ENCODE measurements at regions not wholly inside any gene's neighbourhood (a gene's known extent, or its start where the extent isn't known, plus 50 kb on each side); places are given as distances from the start of the nearest gene placed in this dataset.

DNA sequence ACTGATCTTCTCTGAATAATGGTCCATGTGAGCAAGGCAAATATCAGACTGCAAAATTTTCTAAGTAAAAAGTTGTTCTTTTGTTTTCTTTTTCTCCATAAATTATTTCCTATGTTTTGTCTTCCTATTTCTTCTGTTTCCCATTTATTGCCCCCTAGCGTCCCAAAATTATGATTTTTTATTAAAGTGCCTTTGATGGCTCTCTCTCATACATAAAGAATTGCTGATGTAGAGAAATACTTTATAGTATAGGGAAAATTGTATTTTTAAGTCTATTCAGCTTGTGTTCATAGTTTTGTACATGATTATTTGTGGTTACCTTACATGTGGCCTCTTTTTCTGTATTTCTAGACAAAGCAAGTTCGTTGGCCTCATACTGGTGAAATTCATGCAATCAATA is 1031.2 kb downstream of the EFNA5 start:
- POLR2A ChIA-PET = no interaction called here
- no peaks in the 10 kb centered on the region for H3K27me3 ChIP-seq (ENCODE audit: control insufficient read depth in 2 of 2, insufficient read depth in 2 of 2, low read length in 2 of 2)
- H3K4me2 ChIP-seq (ENCODE audit: insufficient read depth, low read length) = no peak overlapping the region
- no peak overlapping the region for H3K27ac ChIP-seq (ENCODE audit: insufficient read depth, low read depth, low read length)
- no peak overlapping the region for H3K4me3 ChIP-seq (replicated peaks in 1 of 3; ENCODE audit: insufficient read depth in 1 of 3, low read depth in 1 of 3, low read length in 3 of 3)
- CTCF ChIA-PET = interaction anchor here (1.3 kb wide), 1 partner anchor 8 kb away, joined by 3 read pairs; no protein-coding TSS in a partner anchor
- H2AFZ ChIP-seq (ENCODE audit: low read depth, low read length) = no peak overlapping the region
- H3K9ac ChIP-seq (replicated peaks; ENCODE audit: extremely low read depth, insufficient read depth, low read length) = no peak overlapping the region
- FAIRE-seq = no peak
- H3K79me2 ChIP-seq (ENCODE audit: control insufficient read depth, insufficient read depth, low read length) = no peaks in the 10 kb centered on the region
- no peaks in the 10 kb centered on the region for H3K9me1 ChIP-seq (replicated peaks; ENCODE audit: control insufficient read depth, extremely low read depth, insufficient read depth, low read length)
- no TSS peak for BruUV-seq (replicated peaks)
- H4K20me1 ChIP-seq (replicated peaks; ENCODE audit: control insufficient read depth, extremely low read depth, insufficient read depth, low read length) = no peaks in the 10 kb centered on the region
- TF ChIP-seq POLR2A (IDR thresholded peaks at IDR 0.05; ENCODE audit: low read depth, low read length) = no peak
- no peaks in the 10 kb centered on the region for H3K36me3 ChIP-seq (ENCODE audit: control insufficient read depth in 2 of 2, extremely low read depth in 1 of 2, insufficient read depth in 2 of 2, low read length in 2 of 2)
- no peaks in the 10 kb centered on the region for H3K9me3 ChIP-seq (replicated peaks; ENCODE audit: control insufficient read depth, insufficient read depth, low read length)
- no peaks in the 10 kb centered on the region for H3K4me1 ChIP-seq (ENCODE audit: control insufficient read depth, extremely low read depth, insufficient read depth, low read length)
- intact Hi-C loops (cut with micrococcal nuclease) = no loop called here
- no peak for DNase-seq (ENCODE audit: low read depth, low spot score)
- dilution Hi-C loops (cut with MboI; ENCODE audit: extremely low pct_ligation_motif_present, low sequenced_read_pairs) = no loop called here

DNA sequence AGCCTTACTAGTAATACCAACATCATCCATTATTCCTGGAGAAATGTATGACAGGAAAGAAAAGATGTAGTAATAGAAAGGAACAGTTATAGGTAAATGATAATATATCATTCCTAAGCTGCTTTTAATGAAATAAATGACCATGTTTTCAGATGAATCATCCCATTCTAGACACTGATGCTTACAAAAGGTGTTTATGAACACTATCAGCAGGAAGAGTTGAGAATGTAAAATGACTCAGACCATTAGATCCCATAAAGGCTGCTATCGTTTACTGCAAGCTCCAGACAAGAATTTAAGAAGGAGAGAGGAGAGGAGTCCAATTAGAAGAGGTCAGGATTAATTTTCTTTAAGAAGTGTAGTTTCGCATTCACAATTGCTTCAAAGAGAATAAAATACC is 1033.5 kb downstream of the EFNA5 start:
- H3K9me3 ChIP-seq (replicated peaks; ENCODE audit: control insufficient read depth, insufficient read depth, low read length) = no peaks in the 10 kb centered on the region
- peak; percentile 15 for DNase-seq (ENCODE audit: low read depth, low spot score)
- ChIA-PET POLR2A (no interaction called here), CTCF (no interaction called here)
- TF ChIP-seq MYC (IDR thresholded peaks at IDR 0.05; ENCODE audit: low read depth, low read length) (no peak), POLR2A (IDR thresholded peaks at IDR 0.05; ENCODE audit: low read depth, low read length) (no peak), FOS (IDR thresholded peaks at IDR 0.05; ENCODE audit: borderline replicate concordance, insufficient read depth, low read length) (peak; percentile 58), GATA2 (IDR thresholded peaks at IDR 0.05; ENCODE audit: insufficient read depth, insufficient read length, low read depth, low read length) (no peak), JUN (IDR thresholded peaks at IDR 0.05; ENCODE audit: borderline replicate concordance, insufficient read depth, insufficient read length, low read depth) (no peak), POLR2AphosphoS5 (IDR thresholded peaks at IDR 0.05; ENCODE audit: insufficient read depth, low read depth, low read length) (no peak)
- TF ChIP-seq, protein P1, sequence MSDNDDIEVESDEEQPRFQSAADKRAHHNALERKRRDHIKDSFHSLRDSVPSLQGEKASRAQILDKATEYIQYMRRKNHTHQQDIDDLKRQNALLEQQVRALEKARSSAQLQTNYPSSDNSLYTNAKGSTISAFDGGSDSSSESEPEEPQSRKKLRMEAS (IDR thresholded peaks at IDR 0.05; ENCODE audit: insufficient read depth, insufficient read length) = no peak
- TF ChIP-seq, protein P2, sequence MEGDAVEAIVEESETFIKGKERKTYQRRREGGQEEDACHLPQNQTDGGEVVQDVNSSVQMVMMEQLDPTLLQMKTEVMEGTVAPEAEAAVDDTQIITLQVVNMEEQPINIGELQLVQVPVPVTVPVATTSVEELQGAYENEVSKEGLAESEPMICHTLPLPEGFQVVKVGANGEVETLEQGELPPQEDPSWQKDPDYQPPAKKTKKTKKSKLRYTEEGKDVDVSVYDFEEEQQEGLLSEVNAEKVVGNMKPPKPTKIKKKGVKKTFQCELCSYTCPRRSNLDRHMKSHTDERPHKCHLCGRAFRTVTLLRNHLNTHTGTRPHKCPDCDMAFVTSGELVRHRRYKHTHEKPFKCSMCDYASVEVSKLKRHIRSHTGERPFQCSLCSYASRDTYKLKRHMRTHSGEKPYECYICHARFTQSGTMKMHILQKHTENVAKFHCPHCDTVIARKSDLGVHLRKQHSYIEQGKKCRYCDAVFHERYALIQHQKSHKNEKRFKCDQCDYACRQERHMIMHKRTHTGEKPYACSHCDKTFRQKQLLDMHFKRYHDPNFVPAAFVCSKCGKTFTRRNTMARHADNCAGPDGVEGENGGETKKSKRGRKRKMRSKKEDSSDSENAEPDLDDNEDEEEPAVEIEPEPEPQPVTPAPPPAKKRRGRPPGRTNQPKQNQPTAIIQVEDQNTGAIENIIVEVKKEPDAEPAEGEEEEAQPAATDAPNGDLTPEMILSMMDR (IDR thresholded peaks at IDR 0.05; ENCODE audit: extremely low read depth in 1 of 2, insufficient read depth in 1 of 2, low read depth in 1 of 2, low read length in 2 of 2) = no peak
- H2AFZ ChIP-seq (ENCODE audit: low read depth, low read length) = no peak overlapping the region
- dilution Hi-C loops (cut with MboI; ENCODE audit: extremely low pct_ligation_motif_present, low sequenced_read_pairs) (no loop called here), intact Hi-C loops (cut with micrococcal nuclease) (no loop called here)
- no peak overlapping the region for H3K27ac ChIP-seq (ENCODE audit: insufficient read depth, low read depth, low read length)
- H3K9me1 ChIP-seq (replicated peaks; ENCODE audit: control insufficient read depth, extremely low read depth, insufficient read depth, low read length) = no peaks in the 10 kb centered on the region
- no peaks in the 10 kb centered on the region for H3K36me3 ChIP-seq (ENCODE audit: control insufficient read depth in 2 of 2, extremely low read depth in 1 of 2, insufficient read depth in 2 of 2, low read length in 2 of 2)
- H4K20me1 ChIP-seq (replicated peaks; ENCODE audit: control insufficient read depth, extremely low read depth, insufficient read depth, low read length) = no peaks in the 10 kb centered on the region
- H3K4me2 ChIP-seq (ENCODE audit: insufficient read depth, low read length) = no peak overlapping the region
- no TSS peak for BruUV-seq (replicated peaks)
- H3K4me1 ChIP-seq (ENCODE audit: control insufficient read depth, extremely low read depth, insufficient read depth, low read length) = peaks cover 6% of the 10 kb centered on the region
- H3K9ac ChIP-seq (replicated peaks; ENCODE audit: extremely low read depth, insufficient read depth, low read length) = no peak overlapping the region
- H3K79me2 ChIP-seq (ENCODE audit: control insufficient read depth, insufficient read depth, low read length) = no peaks in the 10 kb centered on the region
- FAIRE-seq = no peak
- H3K27me3 ChIP-seq (ENCODE audit: control insufficient read depth in 2 of 2, insufficient read depth in 2 of 2, low read length in 2 of 2) = no peaks in the 10 kb centered on the region
- H3K4me3 ChIP-seq (replicated peaks in 1 of 3; ENCODE audit: insufficient read depth in 1 of 3, low read depth in 1 of 3, low read length in 3 of 3) = no peak overlapping the region

All from endothelial cell of umbilical vein (primary cell).